GM12872 (cell line): ENCODE measurements at regions not wholly inside any gene's neighbourhood (a gene's known extent, or its start where the extent isn't known, plus 50 kb on each side); places are given as distances from the start of the nearest gene placed in this dataset.

ENCODE experiments used
- TF ChIP-seq, protein P1 (sequence below): IDR thresholded peaks from 3 replicates; pipeline ENCODE4 v1.5.1; 2011; ENCODE audit warnings: low read depth, mild to moderate bottlenecking, low read length, moderate library complexity; ENCODE audit not compliant: insufficient read depth

DNA sequence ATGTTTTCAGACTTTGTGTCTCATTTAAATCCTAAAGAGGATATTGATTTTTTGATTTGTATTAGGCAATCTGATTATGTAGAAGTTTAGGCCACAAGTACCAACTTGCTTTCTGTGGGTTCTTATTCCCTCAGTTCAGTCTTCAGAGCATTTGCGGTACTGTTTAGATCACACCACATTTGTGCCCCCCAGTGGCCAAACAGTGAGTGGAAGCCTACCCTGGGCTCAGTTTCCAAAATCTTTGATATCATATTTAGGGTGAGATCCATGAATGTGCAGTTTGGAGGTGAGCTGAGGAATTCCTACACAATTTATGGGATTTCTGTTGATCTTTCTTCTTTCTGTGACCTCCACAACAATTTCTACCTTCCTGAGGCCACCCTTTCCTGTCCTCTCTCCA is 92.3 kb upstream of the FUT9 start:
- TF ChIP-seq, protein P1, sequence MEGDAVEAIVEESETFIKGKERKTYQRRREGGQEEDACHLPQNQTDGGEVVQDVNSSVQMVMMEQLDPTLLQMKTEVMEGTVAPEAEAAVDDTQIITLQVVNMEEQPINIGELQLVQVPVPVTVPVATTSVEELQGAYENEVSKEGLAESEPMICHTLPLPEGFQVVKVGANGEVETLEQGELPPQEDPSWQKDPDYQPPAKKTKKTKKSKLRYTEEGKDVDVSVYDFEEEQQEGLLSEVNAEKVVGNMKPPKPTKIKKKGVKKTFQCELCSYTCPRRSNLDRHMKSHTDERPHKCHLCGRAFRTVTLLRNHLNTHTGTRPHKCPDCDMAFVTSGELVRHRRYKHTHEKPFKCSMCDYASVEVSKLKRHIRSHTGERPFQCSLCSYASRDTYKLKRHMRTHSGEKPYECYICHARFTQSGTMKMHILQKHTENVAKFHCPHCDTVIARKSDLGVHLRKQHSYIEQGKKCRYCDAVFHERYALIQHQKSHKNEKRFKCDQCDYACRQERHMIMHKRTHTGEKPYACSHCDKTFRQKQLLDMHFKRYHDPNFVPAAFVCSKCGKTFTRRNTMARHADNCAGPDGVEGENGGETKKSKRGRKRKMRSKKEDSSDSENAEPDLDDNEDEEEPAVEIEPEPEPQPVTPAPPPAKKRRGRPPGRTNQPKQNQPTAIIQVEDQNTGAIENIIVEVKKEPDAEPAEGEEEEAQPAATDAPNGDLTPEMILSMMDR, result peak; percentile 60

DNA sequence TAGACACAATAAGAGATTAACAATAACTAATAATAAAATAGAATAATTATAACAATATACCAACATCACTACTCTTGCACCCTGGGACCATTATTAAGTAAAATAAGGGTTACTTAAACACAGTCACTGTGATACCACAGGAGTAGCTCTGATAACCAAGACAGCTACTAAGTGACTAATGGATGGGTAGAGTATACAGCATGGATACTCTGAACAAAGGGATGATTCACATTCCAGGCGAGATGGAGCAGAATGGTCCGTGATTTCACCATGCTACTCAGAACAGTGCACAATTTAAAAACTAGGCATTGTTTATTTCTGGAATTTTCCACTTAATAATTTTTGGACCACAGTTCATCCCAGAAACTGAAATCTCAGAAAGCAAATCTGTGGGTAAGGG is 80.0 kb upstream of the FUT9 start:
- TF ChIP-seq, protein P1, result no peak

DNA sequence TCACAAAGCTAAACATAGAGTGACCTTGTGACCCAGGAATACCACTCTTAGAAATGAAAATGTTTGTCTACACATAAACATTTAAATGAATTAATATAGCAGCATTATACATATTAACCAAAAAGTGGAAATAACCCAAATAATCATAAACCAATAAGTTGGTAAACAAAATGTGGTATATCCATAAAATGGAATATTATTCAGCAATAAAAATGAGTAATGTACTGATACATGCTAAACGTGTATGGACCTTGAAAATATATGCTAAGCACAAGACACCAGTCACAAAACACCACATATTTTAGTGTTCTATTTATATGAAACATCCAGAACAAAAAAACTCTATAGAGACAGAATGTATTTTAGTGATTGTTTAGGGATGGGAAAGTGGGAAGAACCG is 68.9 kb upstream of the FUT9 start:
- TF ChIP-seq, protein P1, result no peak

DNA sequence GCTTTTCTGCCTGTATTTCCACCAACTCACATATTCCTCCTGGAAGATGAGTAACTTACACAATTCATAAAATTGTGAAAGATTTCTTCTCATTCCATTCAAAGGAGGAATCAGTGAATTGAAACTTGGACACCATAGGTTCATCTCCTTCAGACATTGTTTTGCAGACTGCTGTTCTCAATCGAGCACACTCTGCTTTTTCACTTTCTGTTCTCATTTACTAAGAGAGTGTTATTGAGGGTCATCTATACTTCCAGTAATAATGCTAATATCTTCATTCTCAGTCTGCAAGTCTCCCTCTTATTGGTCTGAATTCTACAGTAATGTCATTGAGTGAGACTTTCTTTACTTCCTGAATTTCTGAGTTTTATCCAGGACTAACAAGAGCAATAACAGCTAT is 67.5 kb upstream of the FUT9 start:
- TF ChIP-seq, protein P1, result no peak

DNA sequence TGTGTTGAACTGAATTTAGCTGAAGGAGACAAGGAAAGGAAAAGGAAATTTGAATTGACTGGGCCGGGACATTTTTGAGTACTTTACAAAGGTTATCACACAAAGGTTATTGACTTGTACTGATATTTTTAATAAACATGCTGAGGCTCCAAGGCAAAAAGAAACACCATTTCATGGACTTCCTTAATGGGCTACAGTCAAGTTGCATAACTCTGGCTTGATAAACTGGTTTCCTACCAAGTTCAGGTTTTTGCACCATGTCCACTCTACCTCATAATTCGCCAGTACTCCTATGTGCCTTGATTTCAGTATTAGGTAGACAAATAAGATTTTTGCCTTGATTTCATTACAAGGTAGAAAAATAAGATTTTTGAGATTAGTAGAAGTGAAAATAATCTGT is 65.8 kb upstream of the FUT9 start:
- TF ChIP-seq, protein P1, result no peak

DNA sequence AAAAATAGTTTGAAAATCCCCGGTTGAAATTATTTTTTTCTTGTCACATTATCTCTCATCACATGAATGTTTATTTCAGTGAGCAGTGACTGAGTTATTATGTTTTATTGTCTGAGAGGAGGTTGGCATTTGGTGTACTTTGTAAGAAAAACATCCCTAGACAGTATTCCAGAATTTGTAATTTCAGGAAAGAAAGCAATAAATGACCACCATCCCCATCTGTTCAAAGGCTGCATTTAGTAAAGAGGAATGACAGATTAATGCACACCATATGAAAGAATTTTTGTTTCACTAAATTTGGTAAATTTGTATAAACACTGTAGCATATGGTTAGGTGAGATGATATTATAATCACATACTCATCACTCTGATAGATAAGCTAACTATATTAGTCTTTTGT is 57.1 kb upstream of the FUT9 start:
- TF ChIP-seq, protein P1, result no peak

DNA sequence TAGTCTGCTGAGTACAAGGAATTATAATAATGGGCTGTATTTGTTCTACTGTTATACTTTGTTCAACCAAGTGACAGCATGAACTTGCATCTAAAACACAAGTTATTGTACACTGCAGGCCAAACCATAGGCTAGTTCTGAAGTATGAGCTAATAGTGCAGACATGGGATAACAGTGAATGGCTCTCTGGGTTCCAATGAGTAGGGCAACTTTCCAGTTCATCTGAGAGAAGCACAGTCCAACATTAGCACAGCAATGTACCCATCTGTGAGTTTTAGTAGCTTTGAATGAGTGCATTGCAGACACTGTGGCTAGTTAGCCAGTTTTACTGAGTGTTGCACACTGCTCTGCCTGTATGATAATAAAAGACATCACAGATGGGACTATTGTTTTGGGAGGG is 56.5 kb upstream of the FUT9 start:
- TF ChIP-seq, protein P1, result no peak
